ENCODE measurements at regions not wholly inside any gene's neighbourhood (a gene's known extent, or its start where the extent isn't known, plus 50 kb on each side); places are given as distances from the start of the nearest gene placed in this dataset.
A peak's percentile ranks its signal among the peaks of the same experiment; 100 is the strongest.
"Not testable (repeated sequence)": the region's sequence is repeated elsewhere in the genome, so short reads cannot be mapped to it uniquely, and the experiment has no call there.

- no peak for DNase-seq (ENCODE audit: low read depth in 2 of 2)
Measured at GRCh38 chr2:33907866-33908265, 308.8 kb upstream of the FAM98A start.

GRCh38 chr2:33906129-33906528, 307.0 kb upstream of the FAM98A start:
- DNase-seq (ENCODE audit: low read depth in 2 of 2): not testable (repeated sequence)

- DNase-seq (ENCODE audit: low read depth in 2 of 2): no peak
Measured at GRCh38 chr2:33904801-33905200, 305.7 kb upstream of the FAM98A start.

- DNase-seq (ENCODE audit: low read depth in 2 of 2): no peak
Measured at GRCh38 chr2:33903701-33904100, 304.6 kb upstream of the FAM98A start.

- no peak for DNase-seq (ENCODE audit: low read depth in 2 of 2)
Measured at GRCh38 chr2:33903215-33903614, 304.1 kb upstream of the FAM98A start.

GRCh38 chr2:33900610-33901009, 301.5 kb upstream of the FAM98A start:
- no peak for DNase-seq (ENCODE audit: low read depth in 2 of 2)

- no peak for DNase-seq (ENCODE audit: low read depth in 2 of 2)
Measured at GRCh38 chr2:33897741-33898140, 298.6 kb upstream of the FAM98A start.

- no peak for DNase-seq (ENCODE audit: low read depth in 2 of 2)
Measured at GRCh38 chr2:33893824-33894223, 294.7 kb upstream of the FAM98A start.

GRCh38 chr2:33891616-33892015, 292.5 kb upstream of the FAM98A start:
- no peak for DNase-seq (ENCODE audit: low read depth in 2 of 2)

GRCh38 chr2:33890686-33891085, 291.6 kb upstream of the FAM98A start:
- DNase-seq (ENCODE audit: low read depth in 2 of 2): no peak

- no peak for DNase-seq (ENCODE audit: low read depth in 2 of 2)
Measured at GRCh38 chr2:33877348-33878016, 278.4 kb upstream of the FAM98A start.

GRCh38 chr2:33873076-33873605, 274.0 kb upstream of the FAM98A start:
- no peak for DNase-seq (ENCODE audit: low read depth in 2 of 2)

- no peak for DNase-seq (ENCODE audit: low read depth in 2 of 2)
Measured at GRCh38 chr2:33859811-33860461, 260.8 kb upstream of the FAM98A start.

GRCh38 chr2:33859176-33859575, 260.1 kb upstream of the FAM98A start:
- peak in 1 of 2 donors; percentile 5 for DNase-seq (ENCODE audit: low read depth in 2 of 2)

- DNase-seq (ENCODE audit: low read depth in 2 of 2): no peak
Measured at GRCh38 chr2:33848486-33848885, 249.4 kb upstream of the FAM98A start.

GRCh38 chr2:33839791-33840190, 240.7 kb upstream of the FAM98A start:
- no peak for DNase-seq (ENCODE audit: low read depth in 2 of 2)

GRCh38 chr2:33836628-33837027, 237.5 kb upstream of the FAM98A start:
- DNase-seq (ENCODE audit: low read depth in 2 of 2): no peak

- no peak for DNase-seq (ENCODE audit: low read depth in 2 of 2)
Measured at GRCh38 chr2:33835911-33836310, 236.8 kb upstream of the FAM98A start.

GRCh38 chr2:33822964-33823363, 223.9 kb upstream of the FAM98A start:
- no peak for DNase-seq (ENCODE audit: low read depth in 2 of 2)

GRCh38 chr2:33812707-33813106, 213.6 kb upstream of the FAM98A start:
- no peak for DNase-seq (ENCODE audit: low read depth in 2 of 2)

GRCh38 chr2:33810046-33810835, 211.1 kb upstream of the FAM98A start:
- no peak for DNase-seq (ENCODE audit: low read depth in 2 of 2)

GRCh38 chr2:33806041-33806440, 206.9 kb upstream of the FAM98A start:
- no peak for DNase-seq (ENCODE audit: low read depth in 2 of 2)

Measured in lung microvascular endothelial cell (primary cell).